CD14-positive monocyte (primary cell): ENCODE measurements at regions not wholly inside any gene's neighbourhood (a gene's known extent, or its start where the extent isn't known, plus 50 kb on each side); places are given as distances from the start of the nearest gene placed in this dataset.

Experiments
- DNase-seq, 3 donors: peaks; one replicate each; pipeline ENCODE4 v3.0.0-alpha.2; 2011 to 2022
- H2AFZ ChIP-seq: 2 replicates; pipeline ENCODE4 v1.6.0; 2012; ENCODE audit warnings: mild to moderate bottlenecking, low read depth, low read length, inconsistent platforms; ENCODE audit not compliant: insufficient read depth, poor library complexity, severe bottlenecking
- H3K27ac ChIP-seq, 2 donors: 1 replicate in 1 of 2; 2 replicates in 1 of 2; pipeline ENCODE4 v1.5.1; 2012 to 2013; ENCODE audit warnings: low read length in 2 of 2, control low read depth in 1 of 2, inconsistent platforms in 1 of 2, low read depth in 1 of 2, mild to moderate bottlenecking in 1 of 2
- H3K27me3 ChIP-seq, 2 donors: one replicate each; pipeline versions ENCODE4 v1.6.0 to v1.6.1; 2011 to 2013; ENCODE audit warnings: low read length in 2 of 2; ENCODE audit not compliant: control insufficient read depth in 2 of 2, insufficient read depth in 2 of 2
- H3K36me3 ChIP-seq, 2 donors: replicated peaks in 1 of 2; 1 replicate in 1 of 2; 2 replicates in 1 of 2; pipeline versions ENCODE4 v1.5.1 to v1.6.1; 2012 to 2013; ENCODE audit warnings: low read length in 2 of 2, control low read depth in 1 of 2, inconsistent platforms in 1 of 2, mild to moderate bottlenecking in 1 of 2; ENCODE audit not compliant: insufficient read depth in 2 of 2, control insufficient read depth in 1 of 2
- H3K4me1 ChIP-seq, 2 donors: 1 replicate in 1 of 2; 2 replicates in 1 of 2; pipeline versions ENCODE4 v1.5.1 to v1.6.1; 2012 to 2013; ENCODE audit warnings: low read length in 2 of 2, control low read depth in 1 of 2, inconsistent platforms in 1 of 2, mild to moderate bottlenecking in 1 of 2, moderate library complexity in 1 of 2; ENCODE audit not compliant: insufficient read depth in 2 of 2, control insufficient read depth in 1 of 2
- H3K4me2 ChIP-seq: replicated peaks from 2 replicates; pipeline ENCODE3; 2012; ENCODE audit warnings: low read length, moderate library complexity, mild to moderate bottlenecking; ENCODE audit not compliant: poor library complexity, severe bottlenecking; ENCODE audit errors: extremely low read depth
- H3K4me3 ChIP-seq, 3 experiments: fragments of 200-600 bp in 1 of 3; sonication (generic) in 1 of 3; replicated peaks in 1 of 3; 1 replicate in 2 of 3; 2 replicates in 1 of 3; pipeline ENCODE4 v1.5.1; 2011 to 2013; ENCODE audit warnings: low read length in 3 of 3, mild to moderate bottlenecking in 3 of 3, control low read depth in 2 of 3, low read depth in 2 of 3, inconsistent platforms in 1 of 3, moderate library complexity in 1 of 3
- H3K79me2 ChIP-seq: 2 replicates; pipeline ENCODE4 v1.6.0; 2012; ENCODE audit warnings: mild to moderate bottlenecking, control low read depth, inconsistent platforms, low read length, moderate library complexity; ENCODE audit not compliant: insufficient read depth
- H3K9ac ChIP-seq: 2 replicates; pipeline ENCODE4 v1.6.0; 2017; ENCODE audit warnings: low read length, mild to moderate bottlenecking; ENCODE audit not compliant: insufficient read depth, poor library complexity, severe bottlenecking
- H3K9me3 ChIP-seq, 2 donors: replicated peaks in 1 of 2; 1 replicate in 1 of 2; 2 replicates in 1 of 2; pipeline versions ENCODE4 v1.5.1 to v1.6.1; 2012 to 2013; ENCODE audit warnings: low read length in 2 of 2, control low read depth in 1 of 2; ENCODE audit not compliant: control insufficient read depth in 1 of 2, insufficient read depth in 1 of 2
- H4K20me1 ChIP-seq: 2 replicates; pipeline ENCODE4 v1.6.0; 2012; ENCODE audit warnings: mild to moderate bottlenecking, low read length, control low read depth, moderate library complexity; ENCODE audit not compliant: insufficient read depth
- H3K27ac Mint-ChIP-seq, 7 donors: one replicate each; pipeline ENCODE4 v1.8.0; 2020; ENCODE audit warnings: mild to moderate bottlenecking in 7 of 7, mixed read lengths in 7 of 7, moderate library complexity in 6 of 7, inconsistent platforms in 2 of 7
- H3K27me3 Mint-ChIP-seq, 3 donors: one replicate each; pipeline ENCODE4 v1.8.0; 2021 to 2022; ENCODE audit warnings: low read depth in 3 of 3, mild to moderate bottlenecking in 3 of 3, mixed read lengths in 3 of 3, moderate library complexity in 3 of 3, inconsistent platforms in 1 of 3
- H3K36me3 Mint-ChIP-seq, 2 donors: one replicate each; pipeline ENCODE4 v1.8.0; 2020; ENCODE audit warnings: mixed read lengths in 2 of 2, inconsistent platforms in 1 of 2, mild to moderate bottlenecking in 1 of 2
- H3K4me1 Mint-ChIP-seq: one replicate; pipeline ENCODE4 v1.8.0; 2020; ENCODE audit warnings: mild to moderate bottlenecking, mixed read lengths
- H3K4me3 Mint-ChIP-seq, 2 donors: one replicate each; pipeline ENCODE4 v1.8.0; 2020; ENCODE audit warnings: mild to moderate bottlenecking in 2 of 2, mixed read lengths in 2 of 2, moderate library complexity in 1 of 2
- H3K9me3 Mint-ChIP-seq, 7 donors: one replicate each; pipeline ENCODE4 v1.8.0; 2020 to 2022; ENCODE audit warnings: mixed read lengths in 7 of 7, mild to moderate bottlenecking in 6 of 7, moderate library complexity in 6 of 7, inconsistent platforms in 2 of 7
- CTCF ChIP-seq: fragments of 200-600 bp; IDR thresholded peaks from one replicate; pipeline ENCODE4 v1.8.0; 2022; ENCODE audit warnings: antibody characterized with exemption, mild to moderate bottlenecking
- WGBS: methylation state at CpG from one replicate; pipeline ENCODE4 v1.1.5; 2013; ENCODE audit warnings: missing lambda C conversion rate; ENCODE audit not compliant: insufficient coverage; 5-methylcytosine and 5-hydroxymethylcytosine counted together
- intact Hi-C, 2 donors: fragments of 100-400 bp; cut with micrococcal nuclease; formaldehyde crosslinking; loops; one replicate each; pipeline versions ENCODE4 v1.15.0 to v1.15.1; 2023

- no peak overlapping the region for H3K9ac ChIP-seq
- no peak overlapping the region for H3K4me3 ChIP-seq
- H3K79me2 ChIP-seq = no peaks in the 10 kb centered on the region
- no peaks in the 10 kb centered on the region for H3K36me3 Mint-ChIP-seq
- H3K36me3 ChIP-seq = no peaks in the 10 kb centered on the region
- H4K20me1 ChIP-seq = no peaks in the 10 kb centered on the region
- no peak for TF ChIP-seq CTCF
- no peak for DNase-seq
- intact Hi-C loops = no loop called here
- H3K9me3 ChIP-seq = no peaks in the 10 kb centered on the region
- no peak overlapping the region for H2AFZ ChIP-seq
- H3K27ac Mint-ChIP-seq = no peak overlapping the region
- H3K4me1 Mint-ChIP-seq = peaks cover 4% of the 10 kb centered on the region
- no peaks in the 10 kb centered on the region for H3K4me1 ChIP-seq
- no peaks in the 10 kb centered on the region for H3K27me3 ChIP-seq
- no peak overlapping the region for H3K27ac ChIP-seq
- H3K9me3 Mint-ChIP-seq = peaks cover 0 to 3% (median 0%) of the 10 kb centered on the region in 7 donors
- no peak overlapping the region for H3K4me2 ChIP-seq
- H3K27me3 Mint-ChIP-seq = peaks cover 0 to 3% (median 1%) of the 10 kb centered on the region in 3 donors
- H3K4me3 Mint-ChIP-seq = no peak overlapping the region
Measured at GRCh38 chr4:156192033-156192432, 238.4 kb upstream of the CTSO start.

GRCh38 chr4:156191044-156191781 lies 237.5 kb upstream of the CTSO start:
- Mint-ChIP-seq H3K27me3 (peaks cover 0 to 3% (median 1%) of the 10 kb centered on the region in 3 donors), H3K4me3 (no peak overlapping the region), H3K9me3 (peaks cover 0 to 2% (median 0%) of the 10 kb centered on the region in 7 donors), H3K36me3 (no peaks in the 10 kb centered on the region), H3K27ac (no peak overlapping the region), H3K4me1 (peaks cover 4% of the 10 kb centered on the region)
- H3K9ac ChIP-seq = no peak overlapping the region
- no peak overlapping the region for H2AFZ ChIP-seq
- H3K4me3 ChIP-seq = no peak overlapping the region
- no peak for TF ChIP-seq CTCF
- no peaks in the 10 kb centered on the region for H3K4me1 ChIP-seq
- no peaks in the 10 kb centered on the region for H3K27me3 ChIP-seq
- H3K27ac ChIP-seq = no peak overlapping the region
- no peaks in the 10 kb centered on the region for H3K9me3 ChIP-seq
- no CpG with 5 or more reads among the region's 2 CpGs for WGBS
- H4K20me1 ChIP-seq = no peaks in the 10 kb centered on the region
- H3K79me2 ChIP-seq = no peaks in the 10 kb centered on the region
- no peak for DNase-seq
- no peaks in the 10 kb centered on the region for H3K36me3 ChIP-seq
- no peak overlapping the region for H3K4me2 ChIP-seq
- intact Hi-C loops = no loop called here
